ENCODE measurements at regions not wholly inside any gene's neighbourhood (a gene's known extent, or its start where the extent isn't known, plus 50 kb on each side); places are given as distances from the start of the nearest gene placed in this dataset.

GRCh38 chr12:43294916-43295315, 257.1 kb downstream of the ADAMTS20 start:
- TF ChIP-seq, protein P1, sequence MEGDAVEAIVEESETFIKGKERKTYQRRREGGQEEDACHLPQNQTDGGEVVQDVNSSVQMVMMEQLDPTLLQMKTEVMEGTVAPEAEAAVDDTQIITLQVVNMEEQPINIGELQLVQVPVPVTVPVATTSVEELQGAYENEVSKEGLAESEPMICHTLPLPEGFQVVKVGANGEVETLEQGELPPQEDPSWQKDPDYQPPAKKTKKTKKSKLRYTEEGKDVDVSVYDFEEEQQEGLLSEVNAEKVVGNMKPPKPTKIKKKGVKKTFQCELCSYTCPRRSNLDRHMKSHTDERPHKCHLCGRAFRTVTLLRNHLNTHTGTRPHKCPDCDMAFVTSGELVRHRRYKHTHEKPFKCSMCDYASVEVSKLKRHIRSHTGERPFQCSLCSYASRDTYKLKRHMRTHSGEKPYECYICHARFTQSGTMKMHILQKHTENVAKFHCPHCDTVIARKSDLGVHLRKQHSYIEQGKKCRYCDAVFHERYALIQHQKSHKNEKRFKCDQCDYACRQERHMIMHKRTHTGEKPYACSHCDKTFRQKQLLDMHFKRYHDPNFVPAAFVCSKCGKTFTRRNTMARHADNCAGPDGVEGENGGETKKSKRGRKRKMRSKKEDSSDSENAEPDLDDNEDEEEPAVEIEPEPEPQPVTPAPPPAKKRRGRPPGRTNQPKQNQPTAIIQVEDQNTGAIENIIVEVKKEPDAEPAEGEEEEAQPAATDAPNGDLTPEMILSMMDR (IDR thresholded peaks at IDR 0.05), result no peak

- TF ChIP-seq, protein P1 (IDR thresholded peaks at IDR 0.05), result no peak
These were observed 257.9 kb downstream of the ADAMTS20 start for GRCh38 chr12:43294147-43294546.

- TF ChIP-seq, protein P1 (IDR thresholded peaks at IDR 0.05), result no peak
These were observed 258.6 kb downstream of the ADAMTS20 start for GRCh38 chr12:43293396-43293795.

DNA sequence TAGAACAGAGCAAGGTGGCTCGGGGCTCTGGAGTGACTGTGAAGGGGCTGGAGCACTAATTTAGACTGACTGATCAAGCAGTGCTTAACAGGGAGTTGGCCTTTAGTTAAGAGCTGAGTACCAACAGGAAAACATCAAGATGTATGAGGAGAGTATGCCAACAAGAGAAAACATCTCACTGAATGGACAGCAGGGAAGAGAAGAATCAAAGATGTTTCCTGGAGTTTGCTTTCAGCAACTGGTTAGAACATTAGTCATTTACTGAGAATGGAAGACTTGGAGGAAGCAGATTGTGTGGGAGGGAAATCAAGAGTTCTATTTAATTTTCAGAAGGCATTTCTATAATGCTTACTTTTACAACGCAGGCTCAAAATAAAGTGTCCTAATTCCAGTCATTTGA, 259.3 kb downstream of the ADAMTS20 start:
- TF ChIP-seq, protein P1 (IDR thresholded peaks at IDR 0.05), result no peak

- TF ChIP-seq, protein P1 (IDR thresholded peaks at IDR 0.05), result no peak
These were observed 260.5 kb downstream of the ADAMTS20 start for GRCh38 chr12:43291516-43291915.

GRCh38 chr12:43290836-43291235, 261.2 kb downstream of the ADAMTS20 start:
- TF ChIP-seq, protein P1 (IDR thresholded peaks at IDR 0.05), result no peak

GRCh38 chr12:43289426-43289801, 262.6 kb downstream of the ADAMTS20 start:
- TF ChIP-seq, protein P1 (IDR thresholded peaks at IDR 0.05), result no peak

DNA sequence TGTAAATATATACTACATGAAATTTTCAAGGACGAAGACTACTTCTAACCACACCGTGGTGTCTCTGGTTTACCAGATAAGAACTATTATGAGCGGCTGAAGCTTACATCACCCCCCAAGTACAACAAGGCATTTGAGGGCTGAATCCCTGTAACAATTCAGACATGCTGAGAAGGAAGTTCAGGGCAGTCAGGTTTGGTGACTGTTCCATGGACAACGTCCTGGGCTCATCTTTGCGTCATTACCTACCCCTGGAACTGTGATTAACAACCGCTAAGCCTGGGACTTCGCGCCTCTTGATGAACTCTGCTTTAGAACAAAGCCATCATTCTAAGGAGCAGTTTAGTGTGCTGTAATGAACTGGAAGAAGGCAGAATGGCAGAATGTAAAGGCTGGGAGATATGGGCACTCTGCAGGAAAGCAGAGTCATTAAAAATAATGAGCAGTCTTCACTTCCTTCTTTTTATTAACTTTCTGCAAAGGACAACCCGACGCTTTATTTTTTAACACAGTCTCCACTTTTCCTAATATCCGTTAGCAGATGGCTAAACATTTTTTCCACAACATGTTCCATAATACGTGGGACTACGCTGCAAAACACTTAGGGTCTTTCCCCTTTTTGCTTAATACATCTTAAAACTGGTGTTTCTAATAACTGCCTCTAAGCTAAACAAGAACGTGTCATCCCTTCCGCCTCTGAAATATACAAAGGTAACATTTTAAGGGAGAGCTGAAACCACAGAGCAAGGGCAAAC, 263.2 kb downstream of the ADAMTS20 start:
- TF ChIP-seq, protein P1 (IDR thresholded peaks at IDR 0.05), result no peak
